OCI-LY1 (cell line): ENCODE measurements at regions not wholly inside any gene's neighbourhood (a gene's known extent, or its start where the extent isn't known, plus 50 kb on each side); places are given as distances from the start of the nearest gene placed in this dataset.

Source experiments
- H2AFZ ChIP-seq: fragments of 200-600 bp; sonication (generic), shearing (Covaris generic); 2 replicates; pipeline ENCODE4 v1.6.0; 2014; ENCODE audit warnings: antibody characterized with exemption, mild to moderate bottlenecking, low read length
- H3F3A ChIP-seq: fragments of 200-600 bp; sonication (generic), shearing (Covaris generic); 2 replicates; pipeline ENCODE4 v1.6.0; 2014; ENCODE audit warnings: mild to moderate bottlenecking, antibody characterized with exemption, low read length, moderate library complexity; ENCODE audit not compliant: insufficient read depth
- H3K27ac ChIP-seq: fragments of 200-600 bp; sonication (generic); 2 replicates; pipeline ENCODE4 v1.5.1; 2014; ENCODE audit warnings: low read length, mixed run types, mild to moderate bottlenecking, low read depth; ENCODE audit not compliant: poor library complexity, severe bottlenecking
- H3K27me3 ChIP-seq: fragments of 200-600 bp; sonication (generic); 2 replicates; pipeline ENCODE4 v1.6.0; 2014; ENCODE audit warnings: antibody characterized with exemption, mild to moderate bottlenecking, low read length, moderate library complexity; ENCODE audit not compliant: insufficient read depth
- H3K36me3 ChIP-seq: fragments of 200-600 bp; sonication (generic); 2 replicates; pipeline ENCODE4 v1.6.1; 2014; ENCODE audit warnings: mild to moderate bottlenecking, antibody characterized with exemption, low read length, moderate library complexity, mixed read lengths; ENCODE audit not compliant: insufficient read depth
- H3K4me1 ChIP-seq: fragments of 200-600 bp; sonication (generic); 2 replicates; pipeline ENCODE4 v1.5.1; 2014; ENCODE audit warnings: mild to moderate bottlenecking, low read length, moderate library complexity; ENCODE audit not compliant: insufficient read depth, severe bottlenecking
- H3K4me2 ChIP-seq: fragments of 200-600 bp; sonication (generic), shearing (Covaris generic); 2 replicates; pipeline ENCODE4 v1.6.1; 2014; ENCODE audit warnings: low read length
- H3K4me3 ChIP-seq: fragments of 200-600 bp; sonication (generic); 2 replicates; pipeline ENCODE4 v1.5.1; 2014; ENCODE audit warnings: low read length, low read depth, mild to moderate bottlenecking, mixed read lengths; ENCODE audit not compliant: poor library complexity, severe bottlenecking
- H3K79me2 ChIP-seq: fragments of 200-600 bp; shearing (Covaris generic); 2 replicates; pipeline ENCODE4 v1.6.1; 2016; ENCODE audit warnings: mixed run types, low read length, mixed read lengths; ENCODE audit not compliant: insufficient read depth
- H3K9ac ChIP-seq: fragments of 200-600 bp; sonication (generic), shearing (Covaris generic); 2 replicates; pipeline ENCODE4 v1.6.1; 2014; ENCODE audit warnings: mild to moderate bottlenecking, low read length, mixed read lengths
- H3K9me2 ChIP-seq: fragments of 200-600 bp; sonication (generic), shearing (Covaris generic); 2 replicates; pipeline ENCODE4 v1.6.1; 2014; ENCODE audit warnings: low read depth, mild to moderate bottlenecking, low read length, mixed read lengths
- H3K9me3 ChIP-seq: fragments of 200-600 bp; shearing (Covaris generic); 2 replicates; pipeline ENCODE4 v1.6.1; 2014; ENCODE audit warnings: low read length, mixed read lengths
- H4K20me1 ChIP-seq: fragments of 200-600 bp; sonication (generic), shearing (Covaris generic); 2 replicates; pipeline ENCODE4 v1.6.0; 2016; ENCODE audit warnings: mild to moderate bottlenecking, low read length; ENCODE audit not compliant: insufficient read depth
- EZH2 ChIP-seq: fragments of 200-600 bp; sonication (generic), shearing (Covaris generic); IDR thresholded peaks from 2 replicates; pipeline ENCODE4 v1.8.0; 2017; ENCODE audit warnings: borderline replicate concordance, mixed run types, mild to moderate bottlenecking, antibody characterized with exemption, low read length, moderate library complexity, mixed read lengths
- TF ChIP-seq, protein P1 (sequence below): fragments of 200-600 bp; sonication (generic), shearing (Covaris generic); IDR thresholded peaks from 2 replicates; pipeline ENCODE4 v1.5.1; 2017; ENCODE audit warnings: mild to moderate bottlenecking, antibody characterized with exemption, low read length, moderate library complexity, mixed read lengths

DNA sequence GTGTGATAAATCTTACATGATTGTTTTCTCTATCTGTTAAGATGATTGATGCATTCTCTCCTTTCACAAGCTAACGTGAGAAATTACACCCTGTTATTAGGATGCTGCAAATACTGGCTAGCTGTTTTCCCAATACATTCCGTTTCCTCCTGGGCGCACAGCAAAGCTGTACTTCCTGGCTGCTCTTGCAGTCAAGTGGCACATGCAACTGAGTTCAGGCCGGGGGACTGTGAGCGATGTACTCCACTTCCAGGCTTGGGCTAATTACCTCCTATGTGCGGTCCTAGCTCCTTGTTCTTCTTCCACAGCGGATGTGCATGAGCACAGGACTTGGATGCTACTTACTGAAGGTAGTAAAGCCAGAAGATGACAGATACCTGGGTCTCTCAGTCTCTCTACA is 234.9 kb upstream of the SESN3 start:
- Histone ChIP-seq H3K9me2 (no peaks in the 10 kb centered on the region), H3F3A (no peaks in the 10 kb centered on the region), H3K27me3 (no peaks in the 10 kb centered on the region), H3K9ac (no peak overlapping the region), H3K4me1 (no peaks in the 10 kb centered on the region), H2AFZ (no peak overlapping the region), H3K9me3 (no peaks in the 10 kb centered on the region), H3K4me2 (no peak overlapping the region), H3K79me2 (no peaks in the 10 kb centered on the region), H3K27ac (no peak overlapping the region), H3K36me3 (no peaks in the 10 kb centered on the region), H4K20me1 (no peaks in the 10 kb centered on the region), H3K4me3 (no peak overlapping the region)
- no peak for TF ChIP-seq EZH2
- TF ChIP-seq, protein P1, sequence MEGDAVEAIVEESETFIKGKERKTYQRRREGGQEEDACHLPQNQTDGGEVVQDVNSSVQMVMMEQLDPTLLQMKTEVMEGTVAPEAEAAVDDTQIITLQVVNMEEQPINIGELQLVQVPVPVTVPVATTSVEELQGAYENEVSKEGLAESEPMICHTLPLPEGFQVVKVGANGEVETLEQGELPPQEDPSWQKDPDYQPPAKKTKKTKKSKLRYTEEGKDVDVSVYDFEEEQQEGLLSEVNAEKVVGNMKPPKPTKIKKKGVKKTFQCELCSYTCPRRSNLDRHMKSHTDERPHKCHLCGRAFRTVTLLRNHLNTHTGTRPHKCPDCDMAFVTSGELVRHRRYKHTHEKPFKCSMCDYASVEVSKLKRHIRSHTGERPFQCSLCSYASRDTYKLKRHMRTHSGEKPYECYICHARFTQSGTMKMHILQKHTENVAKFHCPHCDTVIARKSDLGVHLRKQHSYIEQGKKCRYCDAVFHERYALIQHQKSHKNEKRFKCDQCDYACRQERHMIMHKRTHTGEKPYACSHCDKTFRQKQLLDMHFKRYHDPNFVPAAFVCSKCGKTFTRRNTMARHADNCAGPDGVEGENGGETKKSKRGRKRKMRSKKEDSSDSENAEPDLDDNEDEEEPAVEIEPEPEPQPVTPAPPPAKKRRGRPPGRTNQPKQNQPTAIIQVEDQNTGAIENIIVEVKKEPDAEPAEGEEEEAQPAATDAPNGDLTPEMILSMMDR = no peak

DNA sequence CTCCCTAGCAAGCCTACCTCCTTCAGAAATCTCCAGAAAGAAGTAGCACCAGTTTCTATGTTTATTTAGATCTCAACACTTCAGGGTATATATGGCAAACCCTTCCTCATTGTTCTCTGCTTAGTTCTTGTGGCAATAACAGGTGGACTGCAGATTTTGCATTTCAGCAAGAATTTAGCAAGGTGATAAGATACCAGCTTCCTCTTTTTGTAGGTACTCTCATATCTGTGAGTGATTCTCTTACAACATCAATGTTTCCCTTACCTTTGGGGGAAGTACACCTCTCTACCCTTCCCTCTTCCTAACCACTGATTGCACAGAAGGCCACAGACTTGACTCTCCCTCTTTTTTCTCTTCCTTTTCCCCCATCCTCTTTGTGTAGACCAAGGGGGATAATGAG is 230.9 kb upstream of the SESN3 start:
- Histone ChIP-seq H3K4me1 (no peaks in the 10 kb centered on the region), H3K9me2 (no peaks in the 10 kb centered on the region), H3F3A (no peaks in the 10 kb centered on the region), H3K9me3 (no peaks in the 10 kb centered on the region), H2AFZ (no peak overlapping the region), H3K9ac (no peak overlapping the region), H3K4me2 (no peak overlapping the region), H3K79me2 (no peaks in the 10 kb centered on the region), H3K27me3 (no peaks in the 10 kb centered on the region), H3K27ac (no peak overlapping the region), H4K20me1 (no peaks in the 10 kb centered on the region), H3K4me3 (no peak overlapping the region), H3K36me3 (no peaks in the 10 kb centered on the region)
- no peak for TF ChIP-seq EZH2
- TF ChIP-seq, protein P1 = no peak

GRCh38 chr11:95461348-95461747 is 230.3 kb upstream of the SESN3 start:
- no peaks in the 10 kb centered on the region for H3K9me3 ChIP-seq
- H2AFZ ChIP-seq = no peak overlapping the region
- H3K9me2 ChIP-seq = no peaks in the 10 kb centered on the region
- H3K9ac ChIP-seq = no peak overlapping the region
- H4K20me1 ChIP-seq = no peaks in the 10 kb centered on the region
- no peak overlapping the region for H3K4me2 ChIP-seq
- no peak overlapping the region for H3K27ac ChIP-seq
- H3K36me3 ChIP-seq = no peaks in the 10 kb centered on the region
- H3K79me2 ChIP-seq = no peaks in the 10 kb centered on the region
- H3K4me3 ChIP-seq = no peak overlapping the region
- TF ChIP-seq, protein P1 = no peak
- no peak for TF ChIP-seq EZH2
- H3K27me3 ChIP-seq = no peaks in the 10 kb centered on the region
- H3K4me1 ChIP-seq = no peaks in the 10 kb centered on the region
- no peaks in the 10 kb centered on the region for H3F3A ChIP-seq
